ENCODE measurements at regions not wholly inside any gene's neighbourhood (a gene's known extent, or its start where the extent isn't known, plus 50 kb on each side); places are given as distances from the start of the nearest gene placed in this dataset.

DNA sequence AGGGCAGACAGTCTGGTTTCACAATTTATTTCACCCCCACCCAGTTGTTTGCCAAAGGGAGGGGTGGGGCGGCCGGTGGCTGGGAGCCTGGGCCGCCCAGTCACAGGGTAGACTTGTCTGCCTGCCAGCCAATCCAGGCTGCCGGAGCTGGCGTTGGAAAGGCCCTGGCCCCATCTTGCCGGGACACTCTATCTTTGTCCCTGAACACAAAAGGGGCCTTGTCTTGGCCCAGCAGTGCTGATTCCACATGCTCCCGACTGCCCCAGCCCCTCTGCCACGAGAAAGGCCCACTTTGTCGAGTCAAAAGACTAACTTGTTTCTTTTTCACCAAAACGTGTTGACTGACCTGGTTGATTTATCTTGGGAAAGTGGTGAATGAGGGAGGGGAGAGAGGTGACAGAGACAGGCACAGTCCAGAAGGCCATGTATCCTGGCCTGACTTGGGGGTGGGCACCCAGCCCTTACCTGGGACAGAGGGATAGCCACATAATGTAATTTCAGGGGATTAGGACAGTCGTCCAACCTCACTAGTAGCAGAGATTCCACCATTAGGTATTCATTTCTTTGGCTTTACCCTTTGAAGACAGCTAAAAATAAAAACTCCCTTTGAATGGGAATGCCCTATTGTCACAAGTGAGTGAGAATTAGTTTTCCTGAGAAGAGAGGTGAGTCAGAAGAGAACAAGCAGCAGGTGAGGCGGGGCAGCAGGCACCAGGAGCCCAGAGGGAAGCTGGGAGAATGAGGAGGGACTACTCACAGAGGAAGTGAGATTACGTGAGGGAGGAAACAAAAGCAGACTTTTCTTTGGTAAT is 67.0 kb upstream of the SIRPA start (continued):
- TF ChIP-seq ETV5 (CRISPR knock-in tag; IDR thresholded peaks at IDR 0.05; ENCODE audit: borderline replicate concordance) (peak; percentile 14; the same call in 1 of the 2 replicates), NFIB (CRISPR knock-in tag; IDR thresholded peaks at IDR 0.05; ENCODE audit: borderline replicate concordance) (no peak), NR2C2 (CRISPR knock-in tag; IDR thresholded peaks at IDR 0.05; ENCODE audit: borderline replicate concordance) (0 out of 2 replicates have a peak, but pooled peaks have one; percentile 45), SOX13 (IDR thresholded peaks at IDR 0.05) (peak; percentile 38; the same call in 1 of the 2 replicates), SOX13 (CRISPR knock-in tag; conservative IDR thresholded peaks at IDR 0.05 in 1 of 2, IDR thresholded peaks at IDR 0.05 in 1 of 2) (peak in 1 of 2 experiments; percentile 84; a peak in 2 of 4 replicates), PHB2 (IDR thresholded peaks at IDR 0.05; ENCODE audit: partially characterized antibody) (no peak), CEBPG (CRISPR knock-in tag; IDR thresholded peaks at IDR 0.05) (peak; percentile 84), SALL2 (CRISPR knock-in tag; IDR thresholded peaks at IDR 0.05) (no peak), KLF13 (CRISPR knock-in tag; IDR thresholded peaks at IDR 0.05) (no peak), ZNF430 (CRISPR knock-in tag; IDR thresholded peaks at IDR 0.05) (no peak), ZFP82 (CRISPR knock-in tag; IDR thresholded peaks at IDR 0.05; ENCODE audit: borderline replicate concordance) (no peak), SRSF4 (IDR thresholded peaks at IDR 0.05; ENCODE audit: low read depth, low read length, poor library complexity, severe bottlenecking) (no peak), CAMTA2 (CRISPR knock-in tag; IDR thresholded peaks at IDR 0.05; ENCODE audit: borderline replicate concordance) (no peak), ZSCAN25 (CRISPR knock-in tag; IDR thresholded peaks at IDR 0.05) (peak; percentile 71), TMF1 (CRISPR knock-in tag; IDR thresholded peaks at IDR 0.05; ENCODE audit: low read depth) (no peak), SOX6 (IDR thresholded peaks at IDR 0.05) (no peak), SOX6 (CRISPR knock-in tag; IDR thresholded peaks at IDR 0.05) (peak; percentile 94)
- TF ChIP-seq, protein P1, sequence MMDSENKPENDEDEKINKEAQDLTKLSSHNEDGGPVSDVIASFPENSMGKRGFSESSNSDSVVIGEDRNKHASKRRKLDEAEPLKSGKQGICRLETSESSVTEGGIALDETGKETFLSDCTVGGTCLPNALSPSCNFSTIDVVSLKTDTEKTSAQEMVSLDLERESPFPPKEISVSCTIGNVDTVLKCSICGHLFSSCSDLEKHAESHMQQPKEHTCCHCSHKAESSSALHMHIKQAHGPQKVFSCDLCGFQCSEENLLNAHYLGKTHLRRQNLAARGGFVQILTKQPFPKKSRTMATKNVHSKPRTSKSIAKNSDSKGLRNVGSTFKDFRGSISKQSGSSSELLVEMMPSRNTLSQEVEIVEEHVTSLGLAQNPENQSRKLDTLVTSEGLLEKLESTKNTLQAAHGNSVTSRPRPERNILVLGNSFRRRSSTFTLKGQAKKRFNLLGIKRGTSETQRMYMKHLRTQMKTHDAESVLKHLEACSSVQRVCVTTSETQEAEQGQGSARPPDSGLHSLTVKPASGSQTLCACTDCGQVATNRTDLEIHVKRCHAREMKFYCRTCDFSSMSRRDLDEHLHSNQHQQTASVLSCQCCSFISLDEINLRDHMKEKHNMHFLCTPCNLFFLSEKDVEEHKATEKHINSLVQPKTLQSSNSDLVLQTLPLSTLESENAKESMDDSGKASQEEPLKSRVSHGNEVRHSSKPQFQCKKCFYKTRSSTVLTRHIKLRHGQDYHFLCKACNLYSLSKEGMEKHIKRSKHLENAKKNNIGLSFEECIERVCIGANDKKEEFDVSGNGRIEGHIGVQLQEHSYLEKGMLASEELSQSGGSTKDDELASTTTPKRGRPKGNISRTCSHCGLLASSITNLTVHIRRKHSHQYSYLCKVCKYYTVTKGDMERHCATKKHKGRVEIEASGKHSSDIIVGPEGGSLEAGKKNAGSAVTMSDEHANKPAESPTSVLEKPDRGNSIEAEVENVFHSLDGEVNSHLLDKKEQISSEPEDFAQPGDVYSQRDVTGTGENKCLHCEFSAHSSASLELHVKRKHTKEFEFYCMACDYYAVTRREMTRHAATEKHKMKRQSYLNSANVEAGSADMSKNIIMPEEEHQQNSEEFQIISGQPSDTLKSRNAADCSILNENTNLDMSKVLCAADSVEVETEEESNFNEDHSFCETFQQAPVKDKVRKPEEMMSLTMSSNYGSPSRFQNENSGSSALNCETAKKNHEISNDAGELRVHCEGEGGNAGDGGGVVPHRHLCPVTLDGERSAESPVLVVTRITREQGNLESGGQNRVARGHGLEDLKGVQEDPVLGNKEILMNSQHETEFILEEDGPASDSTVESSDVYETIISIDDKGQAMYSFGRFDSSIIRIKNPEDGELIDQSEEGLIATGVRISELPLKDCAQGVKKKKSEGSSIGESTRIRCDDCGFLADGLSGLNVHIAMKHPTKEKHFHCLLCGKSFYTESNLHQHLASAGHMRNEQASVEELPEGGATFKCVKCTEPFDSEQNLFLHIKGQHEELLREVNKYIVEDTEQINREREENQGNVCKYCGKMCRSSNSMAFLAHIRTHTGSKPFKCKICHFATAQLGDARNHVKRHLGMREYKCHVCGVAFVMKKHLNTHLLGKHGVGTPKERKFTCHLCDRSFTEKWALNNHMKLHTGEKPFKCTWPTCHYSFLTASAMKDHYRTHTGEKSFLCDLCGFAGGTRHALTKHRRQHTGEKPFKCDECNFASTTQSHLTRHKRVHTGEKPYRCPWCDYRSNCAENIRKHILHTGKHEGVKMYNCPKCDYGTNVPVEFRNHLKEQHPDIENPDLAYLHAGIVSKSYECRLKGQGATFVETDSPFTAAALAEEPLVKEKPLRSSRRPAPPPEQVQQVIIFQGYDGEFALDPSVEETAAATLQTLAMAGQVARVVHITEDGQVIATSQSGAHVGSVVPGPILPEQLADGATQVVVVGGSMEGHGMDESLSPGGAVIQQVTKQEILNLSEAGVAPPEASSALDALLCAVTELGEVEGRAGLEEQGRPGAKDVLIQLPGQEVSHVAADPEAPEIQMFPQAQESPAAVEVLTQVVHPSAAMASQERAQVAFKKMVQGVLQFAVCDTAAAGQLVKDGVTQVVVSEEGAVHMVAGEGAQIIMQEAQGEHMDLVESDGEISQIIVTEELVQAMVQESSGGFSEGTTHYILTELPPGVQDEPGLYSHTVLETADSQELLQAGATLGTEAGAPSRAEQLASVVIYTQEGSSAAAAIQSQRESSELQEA (CRISPR knock-in tag; IDR thresholded peaks at IDR 0.05; ENCODE audit: not compliant biosample characterization), result no peak
- TF ChIP-seq, protein P2, sequence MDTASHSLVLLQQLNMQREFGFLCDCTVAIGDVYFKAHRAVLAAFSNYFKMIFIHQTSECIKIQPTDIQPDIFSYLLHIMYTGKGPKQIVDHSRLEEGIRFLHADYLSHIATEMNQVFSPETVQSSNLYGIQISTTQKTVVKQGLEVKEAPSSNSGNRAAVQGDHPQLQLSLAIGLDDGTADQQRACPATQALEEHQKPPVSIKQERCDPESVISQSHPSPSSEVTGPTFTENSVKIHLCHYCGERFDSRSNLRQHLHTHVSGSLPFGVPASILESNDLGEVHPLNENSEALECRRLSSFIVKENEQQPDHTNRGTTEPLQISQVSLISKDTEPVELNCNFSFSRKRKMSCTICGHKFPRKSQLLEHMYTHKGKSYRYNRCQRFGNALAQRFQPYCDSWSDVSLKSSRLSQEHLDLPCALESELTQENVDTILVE (CRISPR knock-in tag; IDR thresholded peaks at IDR 0.05), result no peak; the same call in 1 of the 2 replicates
- TF ChIP-seq, protein P3, sequence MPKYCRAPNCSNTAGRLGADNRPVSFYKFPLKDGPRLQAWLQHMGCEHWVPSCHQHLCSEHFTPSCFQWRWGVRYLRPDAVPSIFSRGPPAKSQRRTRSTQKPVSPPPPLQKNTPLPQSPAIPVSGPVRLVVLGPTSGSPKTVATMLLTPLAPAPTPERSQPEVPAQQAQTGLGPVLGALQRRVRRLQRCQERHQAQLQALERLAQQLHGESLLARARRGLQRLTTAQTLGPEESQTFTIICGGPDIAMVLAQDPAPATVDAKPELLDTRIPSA (CRISPR knock-in tag; IDR thresholded peaks at IDR 0.05; ENCODE audit: borderline replicate concordance), result no peak

All from HepG2 (cell line).